ENCODE measurements at regions not wholly inside any gene's neighbourhood (a gene's known extent, or its start where the extent isn't known, plus 50 kb on each side); places are given as distances from the start of the nearest gene placed in this dataset.
"Not testable (repeated sequence)": the region's sequence is repeated elsewhere in the genome, so short reads cannot be mapped to it uniquely, and the experiment has no call there.

GRCh38 chr3:177622520-177622919 lies 425.2 kb upstream of the TBL1XR1 start:
- DNase-seq = no peak

GRCh38 chr3:177622982-177623617 lies 425.8 kb upstream of the TBL1XR1 start:
- no peak for DNase-seq

- no peak for DNase-seq
These were observed 427.5 kb upstream of the TBL1XR1 start for GRCh38 chr3:177624528-177625495.

GRCh38 chr3:177626045-177626444 lies 428.8 kb upstream of the TBL1XR1 start:
- no peak for DNase-seq

GRCh38 chr3:177628095-177628719 lies 430.9 kb upstream of the TBL1XR1 start:
- DNase-seq = not testable (repeated sequence)

GRCh38 chr3:177629276-177629675 lies 432.0 kb upstream of the TBL1XR1 start:
- DNase-seq = no peak

GRCh38 chr3:177633671-177634207 lies 436.5 kb upstream of the TBL1XR1 start:
- DNase-seq = no peak

GRCh38 chr3:177635601-177636106 lies 438.4 kb upstream of the TBL1XR1 start:
- DNase-seq = not testable (repeated sequence)

- no peak for DNase-seq
These were observed 443.2 kb upstream of the TBL1XR1 start for GRCh38 chr3:177640319-177640965.

- no peak for DNase-seq
These were observed 443.9 kb upstream of the TBL1XR1 start for GRCh38 chr3:177641206-177641605.

- DNase-seq = peak in 22 of 51 donors; percentile 3 to 54 (median 14)
These were observed 444.9 kb upstream of the TBL1XR1 start for GRCh38 chr3:177642042-177642803.

- no peak for DNase-seq
These were observed 445.5 kb upstream of the TBL1XR1 start for GRCh38 chr3:177642804-177643125.

GRCh38 chr3:177646749-177647148 lies 449.5 kb upstream of the TBL1XR1 start:
- no peak for DNase-seq

GRCh38 chr3:177647341-177647740 lies 450.1 kb upstream of the TBL1XR1 start:
- no peak for DNase-seq

GRCh38 chr3:177647876-177648275 lies 450.6 kb upstream of the TBL1XR1 start:
- DNase-seq = no peak

GRCh38 chr3:177652556-177653291 lies 455.4 kb upstream of the TBL1XR1 start:
- DNase-seq = peak in 1 of 51 donors; percentile 43

GRCh38 chr3:177657243-177657642 lies 460.0 kb upstream of the TBL1XR1 start:
- no peak for DNase-seq

- DNase-seq = no peak
These were observed 461.1 kb upstream of the TBL1XR1 start for GRCh38 chr3:177658354-177658753.

GRCh38 chr3:177664380-177665103 lies 467.3 kb upstream of the TBL1XR1 start:
- not testable (repeated sequence) for DNase-seq

Data from hypothalamus (tissue), 51 donors.